Subcutaneous abdominal adipose tissue (tissue), 5 donors: ENCODE measurements at regions not wholly inside any gene's neighbourhood (a gene's known extent, or its start where the extent isn't known, plus 50 kb on each side); places are given as distances from the start of the nearest gene placed in this dataset.
"Not testable (repeated sequence)": the region's sequence is repeated elsewhere in the genome, so short reads cannot be mapped to it uniquely, and the experiment has no call there.

Experiments
- H3K27ac ChIP-seq: one replicate; pipeline ENCODE4 v1.7.0; 2013; ENCODE audit warnings: low read depth, mild to moderate bottlenecking, inconsistent platforms, low read length, moderate library complexity
- H3K27me3 ChIP-seq, 5 donors: one replicate each; pipeline ENCODE4 v1.7.0; 2013; ENCODE audit warnings: low read length in 5 of 5, inconsistent platforms in 1 of 5; ENCODE audit not compliant: control insufficient read depth in 5 of 5, insufficient read depth in 4 of 5
- H3K36me3 ChIP-seq, 5 donors: one replicate each; pipeline ENCODE4 v1.7.0; 2013; ENCODE audit warnings: low read length in 5 of 5; ENCODE audit not compliant: control insufficient read depth in 5 of 5, insufficient read depth in 5 of 5
- H3K4me1 ChIP-seq, 5 donors: one replicate each; pipeline ENCODE4 v1.7.0; 2013; ENCODE audit warnings: low read length in 5 of 5, mild to moderate bottlenecking in 3 of 5, moderate library complexity in 1 of 5; ENCODE audit not compliant: control insufficient read depth in 5 of 5, insufficient read depth in 5 of 5
- H3K4me3 ChIP-seq, 5 donors: one replicate each; pipeline ENCODE4 v1.7.0; 2013; ENCODE audit warnings: low read length in 5 of 5, low read depth in 1 of 5
- H3K9ac ChIP-seq, 5 donors: one replicate each; pipeline ENCODE4 v1.7.0; 2013; ENCODE audit warnings: low read length in 5 of 5, mild to moderate bottlenecking in 4 of 5, moderate library complexity in 3 of 5
- H3K9me3 ChIP-seq, 5 donors: one replicate each; pipeline ENCODE4 v1.7.0; 2013; ENCODE audit warnings: low read length in 5 of 5; ENCODE audit not compliant: control insufficient read depth in 5 of 5
- donor health status: healthy.
- donor health status: healthy.
- donor health status: healthy.
- donor health status: healthy.
- donor health status: healthy.

DNA sequence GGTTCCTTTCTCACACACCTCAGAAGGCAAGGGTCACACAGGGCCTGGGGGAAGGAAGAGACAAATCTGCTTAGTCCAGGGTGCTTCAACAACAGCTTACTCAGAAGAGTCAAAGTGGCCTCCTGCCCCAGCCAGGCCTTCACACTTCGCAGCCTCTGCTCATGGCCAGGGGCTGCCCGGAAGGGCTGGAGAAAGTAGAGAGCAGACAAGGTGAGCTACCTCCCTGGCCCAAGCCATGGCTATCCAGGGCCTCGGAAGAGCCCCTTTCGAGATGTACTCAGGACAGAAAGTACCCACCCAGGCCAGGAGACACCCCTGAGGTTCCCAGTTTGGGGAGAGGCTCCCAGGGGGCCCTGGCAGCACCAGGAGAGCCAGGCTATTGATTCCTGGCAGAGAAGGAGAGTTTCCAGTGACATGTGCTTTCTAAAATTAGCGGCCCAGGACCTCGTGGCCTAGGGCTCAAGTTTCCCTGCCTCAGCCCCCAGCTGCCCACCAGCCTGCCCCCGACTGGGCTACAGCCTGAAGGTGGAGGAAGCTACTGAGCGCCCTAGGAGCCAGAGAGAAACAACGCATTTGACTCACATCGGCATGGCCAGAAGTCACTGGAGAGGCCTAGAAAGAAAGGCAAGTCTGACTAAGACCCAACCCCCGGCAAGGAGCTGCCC, 533.2 kb downstream of the TP53TG3F start:
- H3K4me3 ChIP-seq, H3K4me1 ChIP-seq, H3K9ac ChIP-seq, H3K36me3 ChIP-seq, H3K27me3 ChIP-seq, H3K27ac ChIP-seq, H3K9me3 ChIP-seq: not testable (repeated sequence)

DNA sequence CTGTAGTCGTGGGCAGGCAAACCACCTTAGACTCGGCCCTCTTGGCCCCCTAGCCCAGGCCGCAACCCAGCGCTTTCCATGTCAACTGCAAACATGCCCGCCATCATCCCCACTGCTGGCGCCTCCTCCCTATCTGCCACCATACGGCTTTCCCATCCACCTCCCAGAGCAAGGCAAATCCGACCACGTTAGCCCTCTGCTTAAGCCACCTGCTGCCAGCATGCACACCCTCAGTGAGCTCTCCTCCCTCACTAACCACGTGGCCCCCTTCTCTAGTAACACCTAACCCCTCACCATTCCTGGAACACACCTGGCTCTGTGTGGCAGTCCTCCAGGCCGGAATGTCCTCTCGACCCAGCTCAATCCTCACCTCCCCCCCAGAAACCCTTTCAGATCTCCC, 534.8 kb downstream of the TP53TG3F start:
- not testable (repeated sequence) for H3K27me3 ChIP-seq, H3K4me3 ChIP-seq, H3K4me1 ChIP-seq, H3K9ac ChIP-seq, H3K9me3 ChIP-seq, H3K27ac ChIP-seq, H3K36me3 ChIP-seq

DNA sequence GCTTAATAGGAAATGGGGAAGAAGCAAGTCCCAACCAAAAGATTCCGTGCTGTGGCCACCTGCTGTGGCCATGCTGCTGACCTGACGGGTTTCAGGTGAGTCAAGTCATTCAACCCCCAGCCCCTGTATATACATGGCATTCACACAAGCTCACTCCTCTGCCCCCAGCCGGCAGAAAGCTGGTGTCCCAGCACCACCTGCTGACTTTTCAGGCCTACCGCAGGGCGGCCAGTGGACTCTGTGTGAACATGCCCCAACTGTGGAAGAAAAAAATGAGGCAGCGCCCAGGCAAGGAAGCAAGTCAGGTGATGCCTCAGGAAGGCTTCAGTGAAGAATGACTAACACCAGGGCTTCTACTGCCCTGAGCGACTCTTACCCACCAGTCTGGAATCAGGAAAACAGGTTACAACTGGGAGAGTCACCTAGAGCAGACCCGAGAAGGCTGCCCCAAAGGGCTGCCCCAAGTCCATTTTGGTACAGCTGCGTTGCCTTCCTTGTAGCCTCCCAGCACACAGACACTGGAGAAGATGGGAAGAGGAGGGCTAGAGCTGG, 536.5 kb downstream of the TP53TG3F start:
- not testable (repeated sequence) for H3K36me3 ChIP-seq, H3K4me1 ChIP-seq, H3K27me3 ChIP-seq, H3K9me3 ChIP-seq, H3K4me3 ChIP-seq, H3K27ac ChIP-seq, H3K9ac ChIP-seq

DNA sequence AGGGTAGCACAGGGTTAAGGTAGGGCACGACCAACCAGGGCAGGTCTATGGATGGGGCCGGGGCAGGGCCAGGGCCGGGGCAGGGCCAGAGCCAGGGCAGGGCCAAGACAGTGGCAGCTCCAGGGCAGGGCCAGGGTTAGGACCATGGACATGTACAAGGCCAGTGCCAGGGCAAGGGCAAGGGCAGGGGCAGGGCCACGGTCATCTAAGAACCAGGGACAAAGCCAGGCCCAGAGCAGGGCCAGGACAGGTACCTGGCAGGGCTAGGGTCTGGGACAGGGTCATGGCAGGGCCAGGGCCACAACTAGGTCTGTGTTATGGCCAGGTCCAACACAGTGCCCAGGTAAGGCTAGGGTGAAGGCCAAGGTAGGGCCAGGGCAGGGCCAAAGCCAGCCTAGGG, 541.8 kb downstream of the TP53TG3F start:
- H3K4me1 ChIP-seq, H3K27me3 ChIP-seq, H3K4me3 ChIP-seq, H3K9ac ChIP-seq, H3K27ac ChIP-seq, H3K36me3 ChIP-seq, H3K9me3 ChIP-seq: not testable (repeated sequence)

DNA sequence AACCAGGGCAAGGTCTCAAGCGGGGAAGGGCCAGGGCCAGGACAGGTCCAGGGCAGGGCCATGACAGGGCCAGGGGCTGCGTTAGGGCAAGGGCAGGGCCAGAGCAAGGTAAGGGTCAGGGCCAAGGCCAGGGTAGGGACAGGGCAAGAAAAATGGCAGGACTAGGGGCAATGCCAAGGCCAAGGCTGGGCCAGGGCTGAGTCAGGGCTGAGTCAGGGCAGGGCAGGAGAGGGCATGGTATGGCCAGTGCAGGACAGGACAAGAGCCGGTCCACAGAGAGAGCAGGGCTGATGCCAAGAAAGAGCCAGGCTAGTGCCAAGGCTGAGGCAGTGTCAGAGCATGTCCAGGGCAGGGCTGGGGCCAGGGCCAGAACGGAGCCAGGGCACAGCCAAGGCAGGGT, 542.5 kb downstream of the TP53TG3F start:
- not testable (repeated sequence) for H3K27me3 ChIP-seq, H3K4me3 ChIP-seq, H3K36me3 ChIP-seq, H3K9me3 ChIP-seq, H3K4me1 ChIP-seq, H3K27ac ChIP-seq, H3K9ac ChIP-seq

DNA sequence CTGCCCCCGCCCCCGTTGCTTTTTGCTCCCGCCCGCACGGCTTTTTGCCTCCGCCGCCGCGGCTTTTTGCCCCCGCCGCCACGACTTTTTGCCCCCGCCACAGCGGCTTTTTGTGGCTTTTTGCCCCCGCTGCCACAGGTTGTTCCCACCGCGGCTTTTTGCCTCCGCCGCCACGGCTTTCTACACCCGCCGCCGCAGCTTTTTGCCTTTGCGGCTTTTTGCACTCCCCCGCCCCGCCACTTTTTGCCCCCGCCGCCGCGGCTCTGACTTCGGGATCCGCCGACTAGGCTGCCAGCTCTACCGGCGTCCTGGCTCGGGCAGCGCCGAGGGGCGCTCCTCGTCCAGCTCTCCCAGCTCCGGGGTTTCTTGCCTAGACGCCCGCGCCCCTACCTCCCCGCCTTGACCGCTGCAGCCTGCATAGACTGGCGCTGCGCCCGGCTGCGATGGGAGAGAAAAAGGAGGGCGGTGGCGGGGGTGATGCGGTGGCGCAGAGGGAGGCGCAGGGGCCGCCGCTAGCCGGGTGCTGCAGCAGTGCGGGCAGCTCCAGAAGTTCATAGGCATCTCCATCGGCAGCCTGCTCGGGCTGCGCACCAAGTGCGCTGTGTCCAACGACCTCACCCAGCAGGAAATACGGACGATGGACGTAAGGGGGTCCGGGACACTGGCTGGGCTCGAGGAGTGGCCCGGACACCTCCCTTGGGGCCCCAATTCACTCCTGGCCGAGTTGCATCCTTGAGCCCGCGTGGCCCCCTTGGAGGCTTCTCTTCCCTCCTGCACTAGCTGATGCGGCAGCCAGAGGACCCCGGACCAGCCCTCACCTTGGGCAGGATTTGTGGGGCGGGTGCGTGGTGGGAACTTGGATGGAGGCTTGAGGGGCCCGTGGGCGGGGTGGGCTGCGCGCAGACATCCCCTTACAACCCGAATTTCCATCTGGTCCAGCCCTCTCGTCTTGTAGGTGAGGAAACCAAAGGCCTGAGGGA, 555.7 kb downstream of the TP53TG3F start:
- not testable (repeated sequence) for H3K4me1 ChIP-seq, H3K27ac ChIP-seq, H3K9ac ChIP-seq, H3K27me3 ChIP-seq, H3K4me3 ChIP-seq, H3K9me3 ChIP-seq, H3K36me3 ChIP-seq

DNA sequence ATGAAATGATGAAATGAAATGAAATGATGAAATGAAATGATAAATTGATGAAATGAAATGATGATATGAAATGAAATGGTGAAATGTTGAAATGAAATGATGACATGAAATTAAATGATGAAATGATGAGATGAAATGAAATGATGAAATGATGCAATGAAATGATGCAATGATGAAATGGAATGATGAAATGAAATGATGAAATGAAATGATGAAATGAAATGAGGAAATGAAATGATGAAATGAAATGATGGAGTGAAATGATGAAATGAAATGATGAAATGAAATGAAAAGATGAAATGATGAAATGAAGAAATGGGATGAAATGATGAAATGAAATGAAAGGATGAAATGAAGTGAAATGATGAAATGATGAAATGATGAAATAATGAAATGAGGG, 558.9 kb downstream of the TP53TG3F start:
- not testable (repeated sequence) for H3K36me3 ChIP-seq, H3K27me3 ChIP-seq, H3K9ac ChIP-seq, H3K27ac ChIP-seq, H3K9me3 ChIP-seq, H3K4me1 ChIP-seq, H3K4me3 ChIP-seq

DNA sequence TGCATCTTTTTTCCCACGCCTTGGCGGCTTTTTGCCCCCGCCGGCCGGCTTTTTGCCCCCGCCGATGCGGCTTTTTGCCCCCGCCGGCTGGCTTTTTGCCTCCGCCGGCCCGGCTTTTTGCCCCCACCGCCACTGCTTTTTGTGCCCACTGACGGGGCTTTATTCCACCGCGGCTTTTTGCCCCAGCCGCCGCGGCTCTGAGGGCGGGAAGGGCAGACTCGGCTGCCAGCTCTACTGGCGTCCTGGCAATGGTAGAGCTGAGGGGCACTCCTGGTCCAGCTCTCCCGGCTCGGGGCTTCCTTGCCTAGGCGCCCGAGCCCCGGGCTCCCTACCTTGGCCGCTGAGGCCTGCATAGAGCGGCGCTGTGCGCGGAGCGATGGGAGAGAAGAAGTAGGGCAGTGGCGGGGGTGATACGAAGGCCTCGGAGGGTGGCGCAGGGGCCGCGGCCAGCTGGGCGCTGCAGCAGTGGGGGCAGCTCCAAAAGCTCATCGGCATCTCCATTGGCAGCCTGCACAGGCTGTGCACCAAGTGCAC, 591.4 kb downstream of the TP53TG3F start:
- Histone ChIP-seq H3K27me3 (peaks cover 0 to 5% (median 0%) of the 10 kb centered on the region in 5 donors), H3K4me3 (no peak overlapping the region)

DNA sequence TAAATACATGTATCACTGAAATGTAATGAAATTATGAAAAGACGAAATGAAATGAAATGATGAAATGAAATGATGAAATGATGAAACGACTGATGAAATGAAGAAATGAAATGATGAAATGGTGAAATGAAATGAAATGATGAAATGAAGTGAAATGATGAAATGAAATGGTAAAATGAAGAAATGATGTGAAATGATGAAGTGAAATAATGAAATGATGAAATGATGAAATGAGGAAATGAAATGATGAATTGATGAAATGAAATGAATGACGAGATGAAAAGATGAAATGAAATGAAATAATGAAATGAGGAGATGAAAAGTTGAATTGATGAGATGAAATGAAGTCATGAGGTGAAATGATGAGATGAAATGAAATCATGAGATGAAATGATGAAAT, 594.7 kb downstream of the TP53TG3F start:
- Histone ChIP-seq H3K9me3 (peaks cover 0 to 13% (median 10%) of the 10 kb centered on the region in 5 donors), H3K27ac (no peak overlapping the region), H3K4me3 (no peak overlapping the region)

More for the DNA sequence above, 591.4 kb downstream of the TP53TG3F start:
- H3K4me1 ChIP-seq = no peaks in the 10 kb centered on the region
- no peaks in the 10 kb centered on the region for H3K36me3 ChIP-seq
- H3K9ac ChIP-seq = no peak overlapping the region
- peaks cover 0 to 13% (median 10%) of the 10 kb centered on the region in 5 donors for H3K9me3 ChIP-seq
- H3K27ac ChIP-seq = no peak overlapping the region

DNA sequence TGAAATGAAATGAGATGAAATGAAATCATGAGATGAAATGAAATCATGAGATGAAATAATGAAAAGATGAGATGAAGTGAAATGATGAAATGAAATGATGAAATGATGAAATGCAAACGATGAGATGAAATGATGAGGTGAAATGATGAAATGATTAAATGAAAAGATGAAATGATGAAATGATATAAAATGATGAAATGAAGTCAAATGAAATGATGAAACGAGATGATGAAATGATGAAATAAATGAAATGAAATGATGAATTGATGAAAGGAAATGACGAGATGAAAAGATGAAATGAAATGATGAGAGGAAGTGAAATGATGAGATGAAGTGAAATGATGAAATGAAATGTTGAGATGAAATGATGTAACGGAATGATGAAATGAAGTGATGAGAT, 595.6 kb downstream of the TP53TG3F start:
- no peak overlapping the region for H3K4me3 ChIP-seq
- peaks cover 0 to 5% (median 0%) of the 10 kb centered on the region in 5 donors for H3K27me3 ChIP-seq
- no peak overlapping the region for H3K27ac ChIP-seq
- H3K9me3 ChIP-seq = peaks cover 0 to 13% (median 10%) of the 10 kb centered on the region in 5 donors
- H3K4me1 ChIP-seq = no peaks in the 10 kb centered on the region
- no peaks in the 10 kb centered on the region for H3K36me3 ChIP-seq
- H3K9ac ChIP-seq = no peak overlapping the region

More for the DNA sequence above, 594.7 kb downstream of the TP53TG3F start:
- Histone ChIP-seq H3K4me1 (no peaks in the 10 kb centered on the region), H3K36me3 (no peaks in the 10 kb centered on the region), H3K9ac (no peak overlapping the region), H3K27me3 (peaks cover 0 to 5% (median 0%) of the 10 kb centered on the region in 5 donors)
